Lung (tissue), 11 donors: ENCODE measurements at regions not wholly inside any gene's neighbourhood (a gene's known extent, or its start where the extent isn't known, plus 50 kb on each side); places are given as distances from the start of the nearest gene placed in this dataset.

ENCODE experiments used
- ATAC-seq: fragments of 200-7000 bp; cut with Tn5 transposase; one replicate; pipeline ENCODE4 v1.9.1; 2020; ENCODE audit warnings: moderate number of reproducible peaks; ENCODE audit not compliant: insufficient read depth, low FRiP score
- DNase-seq, 3 donors: peaks; one replicate each; pipeline ENCODE4 v3.0.0-alpha.2; 2013 to 2017
- H3K27ac ChIP-seq, 2 donors: one replicate each; pipeline ENCODE4 v1.5.1; 2013; ENCODE audit warnings: mild to moderate bottlenecking in 2 of 2, moderate library complexity in 2 of 2, control low read depth in 1 of 2, inconsistent platforms in 1 of 2, low read depth in 1 of 2, low read length in 1 of 2
- H3K27me3 ChIP-seq, 3 donors: one replicate each; pipeline ENCODE4 v1.5.1; 2013; ENCODE audit warnings: low read length in 2 of 3; ENCODE audit not compliant: control insufficient read depth in 3 of 3, insufficient read depth in 3 of 3
- H3K36me3 ChIP-seq, 4 donors: one replicate each; pipeline ENCODE4 v1.5.1; 2013; ENCODE audit warnings: low read length in 4 of 4, mild to moderate bottlenecking in 1 of 4, moderate library complexity in 1 of 4; ENCODE audit not compliant: control insufficient read depth in 4 of 4, insufficient read depth in 4 of 4
- H3K4me1 ChIP-seq, 5 donors: one replicate each; pipeline ENCODE4 v1.5.1; 2013; ENCODE audit warnings: low read length in 5 of 5, mild to moderate bottlenecking in 2 of 5, moderate library complexity in 1 of 5; ENCODE audit not compliant: control insufficient read depth in 5 of 5, insufficient read depth in 5 of 5
- H3K4me3 ChIP-seq: one replicate; pipeline ENCODE4 v1.5.1; 2013; ENCODE audit warnings: mild to moderate bottlenecking, control low read depth, moderate library complexity
- H3K9ac ChIP-seq, 2 donors: one replicate each; pipeline ENCODE4 v1.5.1; 2013; ENCODE audit warnings: low read length in 2 of 2, control low read depth in 1 of 2; ENCODE audit not compliant: insufficient read depth in 1 of 2
- H3K9me3 ChIP-seq, 4 donors: one replicate each; pipeline ENCODE4 v1.5.1; 2013; ENCODE audit warnings: low read length in 3 of 4, mild to moderate bottlenecking in 1 of 4, moderate library complexity in 1 of 4; ENCODE audit not compliant: control insufficient read depth in 4 of 4, insufficient read depth in 3 of 4
- WGBS, 2 donors: extraction: QIAGEN DNeasy Blood & Tissue Kit; methylation state at CpG; one replicate each; pipeline ENCODE4 v1.1.7; 2013; 5-methylcytosine and 5-hydroxymethylcytosine counted together
- TF ChIP-seq, protein P1 (sequence below): IDR thresholded peaks from 2 replicates; pipeline ENCODE4 v1.5.1; 2012; ENCODE audit warnings: mild to moderate bottlenecking; ENCODE audit errors: control extremely low read depth, extremely low read depth
- donor health status: control.
- donor health status: control.
- donor health status: Bipolar disorder and iron deficiency.
- donor health status: healthy.
- donor health status: DM: yes; HTN: yes; CAD: no.

DNA sequence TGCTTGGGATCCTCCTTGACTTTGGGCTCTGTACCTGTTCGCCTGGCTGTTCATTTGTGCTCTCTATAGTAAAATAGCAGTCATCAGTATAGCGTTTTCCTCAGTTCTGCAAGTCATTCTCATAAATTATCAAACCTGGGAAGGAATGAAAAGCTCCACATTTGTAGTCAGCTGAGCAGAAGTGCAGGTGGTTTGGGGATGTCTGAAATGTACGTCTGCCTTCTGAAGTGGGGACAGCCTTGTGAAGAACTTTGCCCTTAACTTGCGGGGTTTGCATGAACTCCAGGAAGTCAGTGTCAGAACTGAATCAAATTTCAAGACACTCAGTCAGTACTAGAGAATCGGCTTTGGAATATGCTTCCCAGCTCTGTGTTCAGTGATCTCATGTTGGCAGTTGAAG, 358.3 kb upstream of the PRKCQ start:
- no peak overlapping the region for H3K9ac ChIP-seq
- H3K27me3 ChIP-seq, result peaks cover 0 to 11% (median 0%) of the 10 kb centered on the region in 3 donors
- no peak overlapping the region for H3K4me3 ChIP-seq
- H3K36me3 ChIP-seq, result no peaks in the 10 kb centered on the region
- ATAC-seq (no peak), DNase-seq (no peak)
- TF ChIP-seq, protein P1, sequence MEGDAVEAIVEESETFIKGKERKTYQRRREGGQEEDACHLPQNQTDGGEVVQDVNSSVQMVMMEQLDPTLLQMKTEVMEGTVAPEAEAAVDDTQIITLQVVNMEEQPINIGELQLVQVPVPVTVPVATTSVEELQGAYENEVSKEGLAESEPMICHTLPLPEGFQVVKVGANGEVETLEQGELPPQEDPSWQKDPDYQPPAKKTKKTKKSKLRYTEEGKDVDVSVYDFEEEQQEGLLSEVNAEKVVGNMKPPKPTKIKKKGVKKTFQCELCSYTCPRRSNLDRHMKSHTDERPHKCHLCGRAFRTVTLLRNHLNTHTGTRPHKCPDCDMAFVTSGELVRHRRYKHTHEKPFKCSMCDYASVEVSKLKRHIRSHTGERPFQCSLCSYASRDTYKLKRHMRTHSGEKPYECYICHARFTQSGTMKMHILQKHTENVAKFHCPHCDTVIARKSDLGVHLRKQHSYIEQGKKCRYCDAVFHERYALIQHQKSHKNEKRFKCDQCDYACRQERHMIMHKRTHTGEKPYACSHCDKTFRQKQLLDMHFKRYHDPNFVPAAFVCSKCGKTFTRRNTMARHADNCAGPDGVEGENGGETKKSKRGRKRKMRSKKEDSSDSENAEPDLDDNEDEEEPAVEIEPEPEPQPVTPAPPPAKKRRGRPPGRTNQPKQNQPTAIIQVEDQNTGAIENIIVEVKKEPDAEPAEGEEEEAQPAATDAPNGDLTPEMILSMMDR, result no peak
- no peak overlapping the region for H3K27ac ChIP-seq
- no peaks in the 10 kb centered on the region for H3K4me1 ChIP-seq
- 52 to 54% methylated on average over 5 of the region's 5 CpGs for WGBS, 2 donors
- H3K9me3 ChIP-seq, result peaks cover 0 to 6% (median 0%) of the 10 kb centered on the region in 4 donors

DNA sequence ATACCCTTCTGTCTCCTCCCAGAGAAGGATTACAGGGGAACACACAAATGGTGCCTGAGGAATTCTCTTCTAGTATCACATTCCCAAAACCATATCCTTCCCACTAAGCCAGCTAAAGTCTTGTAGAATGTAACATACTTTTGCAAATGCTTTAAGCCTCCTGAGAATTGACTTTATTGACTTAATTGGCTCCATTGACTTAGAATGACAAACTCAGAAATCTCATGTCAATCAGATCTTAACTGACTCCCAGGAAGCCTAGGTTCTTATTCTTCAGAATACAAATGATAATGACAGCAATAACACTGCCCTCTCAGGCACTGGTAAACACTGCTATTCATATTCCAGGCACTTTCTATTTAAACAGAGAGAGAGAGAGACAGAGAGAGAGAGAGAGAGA, 356.9 kb upstream of the PRKCQ start:
- H3K4me3 ChIP-seq, result no peak overlapping the region
- no peak overlapping the region for H3K27ac ChIP-seq
- no peak for ATAC-seq
- no peaks in the 10 kb centered on the region for H3K36me3 ChIP-seq
- H3K9ac ChIP-seq, result no peak overlapping the region
- TF ChIP-seq, protein P1, result no peak
- H3K27me3 ChIP-seq, result peaks cover 0 to 11% (median 0%) of the 10 kb centered on the region in 3 donors
- H3K4me1 ChIP-seq, result no peaks in the 10 kb centered on the region
- DNase-seq, result no peak
- peaks cover 0 to 6% (median 0%) of the 10 kb centered on the region in 4 donors for H3K9me3 ChIP-seq

DNA sequence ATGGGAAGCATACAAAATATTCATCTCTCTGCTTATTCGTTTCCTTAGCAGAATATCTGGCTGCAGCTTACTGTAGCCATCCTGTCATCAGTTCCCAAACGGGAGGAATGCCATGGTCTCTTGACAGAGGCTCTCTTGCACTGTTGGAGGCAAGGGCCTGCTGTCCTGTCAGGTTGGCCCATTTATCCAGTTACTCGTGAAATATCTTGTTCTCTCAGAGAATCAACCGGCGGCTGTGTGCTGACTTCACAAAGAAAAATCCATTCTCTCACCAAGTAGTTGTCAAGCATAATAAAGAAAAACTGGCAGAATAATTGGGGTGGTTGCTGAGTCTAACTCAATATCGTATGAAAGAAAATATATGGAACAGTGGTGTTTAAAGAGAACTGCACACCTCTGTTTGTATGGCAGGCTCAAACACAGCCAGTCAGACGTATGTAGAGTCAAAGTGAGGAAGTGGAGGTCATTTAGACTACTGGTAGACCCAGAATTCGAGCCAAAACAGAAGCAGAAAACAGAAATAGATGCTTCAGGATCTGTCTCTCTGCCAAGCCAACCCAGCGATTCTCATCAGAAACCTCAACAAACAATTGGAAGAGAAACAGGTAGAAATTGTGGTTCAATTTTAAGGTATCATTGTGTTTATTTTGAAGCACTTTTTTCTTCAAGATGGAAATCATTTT, 349.2 kb upstream of the PRKCQ start:
- WGBS, 2 donors, result 52 to 56% methylated on average over 9 of the region's 9 CpGs
- DNase-seq (peak in 1 of 3 donors; percentile 11), ATAC-seq (no peak)
- Histone ChIP-seq H3K27me3 (peaks cover 0 to 8% (median 0%) of the 10 kb centered on the region in 3 donors), H3K9me3 (peaks cover 0 to 3% (median 0%) of the 10 kb centered on the region in 4 donors), H3K4me3 (no peak overlapping the region), H3K36me3 (no peaks in the 10 kb centered on the region), H3K4me1 (no peaks in the 10 kb centered on the region), H3K27ac (no peak overlapping the region), H3K9ac (no peak overlapping the region)
- TF ChIP-seq, protein P1, result no peak

DNA sequence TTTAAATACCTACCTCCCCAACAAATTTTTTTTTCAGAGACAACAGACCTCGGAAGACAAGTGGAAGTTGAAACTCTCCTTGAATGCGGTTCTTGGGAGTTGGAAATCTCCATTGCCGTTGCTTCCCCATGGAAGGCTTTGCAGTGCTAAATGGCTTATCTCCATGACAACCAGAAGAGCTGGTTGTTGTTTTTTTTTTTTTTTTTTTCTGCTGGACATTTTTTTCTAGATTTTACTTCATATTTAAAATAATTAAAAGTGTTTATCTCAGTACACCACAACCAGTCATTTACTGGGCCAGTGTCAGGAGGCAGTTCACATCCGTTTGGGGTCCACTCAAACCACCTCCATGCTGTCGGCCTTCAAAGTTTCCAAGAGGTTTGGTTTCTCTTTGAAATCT, 348.5 kb upstream of the PRKCQ start:
- ATAC-seq (no peak), DNase-seq (peak in 1 of 3 donors; percentile 7)
- Histone ChIP-seq H3K27ac (no peak overlapping the region), H3K9me3 (no peaks in the 10 kb centered on the region), H3K4me3 (no peak overlapping the region), H3K27me3 (peaks cover 0 to 8% (median 0%) of the 10 kb centered on the region in 3 donors), H3K9ac (no peak overlapping the region), H3K36me3 (no peaks in the 10 kb centered on the region), H3K4me1 (no peaks in the 10 kb centered on the region)
- 25 to 48% methylated on average over 5 of the region's 5 CpGs for WGBS, 2 donors
- TF ChIP-seq, protein P1, result no peak
